ENCODE measurements at regions not wholly inside any gene's neighbourhood (a gene's known extent, or its start where the extent isn't known, plus 50 kb on each side); places are given as distances from the start of the nearest gene placed in this dataset.

DNA sequence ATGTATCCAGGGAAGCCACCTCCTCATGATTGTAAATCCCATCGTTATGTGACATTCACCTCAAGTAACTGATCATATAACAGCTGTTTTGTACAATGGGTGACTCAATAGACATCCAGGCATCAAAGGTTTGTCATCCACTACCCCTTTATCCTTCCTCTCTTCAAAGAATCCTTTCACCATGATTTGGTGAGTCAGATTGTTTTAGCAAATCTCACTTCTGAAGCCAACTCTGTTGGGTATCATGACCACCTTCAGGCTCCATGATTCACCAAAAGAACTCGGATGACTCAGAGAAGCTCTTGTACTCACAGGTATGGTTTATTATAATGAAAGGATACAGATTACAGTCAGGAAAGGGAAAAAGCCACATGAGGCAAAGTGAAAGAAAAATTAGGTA lies 132.1 kb downstream of the PWWP3B start:
- Histone ChIP-seq H3K9ac (ENCODE audit: extremely low read depth, low read length, poor library complexity, severe bottlenecking) (no peak overlapping the region), H3K4me1 (ENCODE audit: control insufficient read depth, insufficient read depth, low read length) (no peaks in the 10 kb centered on the region), H3K27me3 (ENCODE audit: control insufficient read depth, insufficient read depth, low read length, poor library complexity, severe bottlenecking) (no peaks in the 10 kb centered on the region), H3K9me3 (ENCODE audit: control insufficient read depth, low read length) (peaks cover 12% of the 10 kb centered on the region), H3K36me3 (ENCODE audit: control insufficient read depth, insufficient read depth, low read length) (no peaks in the 10 kb centered on the region), H3K27ac (ENCODE audit: low read depth, low read length) (no peak overlapping the region), H3K4me3 (ENCODE audit: low read length) (no peak overlapping the region)
- H3K4me3 Mint-ChIP-seq, result no peak overlapping the region
- H3K36me3 Mint-ChIP-seq (ENCODE audit: low read depth), result no peaks in the 10 kb centered on the region
- no peak overlapping the region for H3K27ac Mint-ChIP-seq
- peaks cover 48% of the 10 kb centered on the region for H3K9me3 Mint-ChIP-seq
- DNase-seq, result no peak
- no peaks in the 10 kb centered on the region for H3K4me1 Mint-ChIP-seq
- TF ChIP-seq, protein P1, sequence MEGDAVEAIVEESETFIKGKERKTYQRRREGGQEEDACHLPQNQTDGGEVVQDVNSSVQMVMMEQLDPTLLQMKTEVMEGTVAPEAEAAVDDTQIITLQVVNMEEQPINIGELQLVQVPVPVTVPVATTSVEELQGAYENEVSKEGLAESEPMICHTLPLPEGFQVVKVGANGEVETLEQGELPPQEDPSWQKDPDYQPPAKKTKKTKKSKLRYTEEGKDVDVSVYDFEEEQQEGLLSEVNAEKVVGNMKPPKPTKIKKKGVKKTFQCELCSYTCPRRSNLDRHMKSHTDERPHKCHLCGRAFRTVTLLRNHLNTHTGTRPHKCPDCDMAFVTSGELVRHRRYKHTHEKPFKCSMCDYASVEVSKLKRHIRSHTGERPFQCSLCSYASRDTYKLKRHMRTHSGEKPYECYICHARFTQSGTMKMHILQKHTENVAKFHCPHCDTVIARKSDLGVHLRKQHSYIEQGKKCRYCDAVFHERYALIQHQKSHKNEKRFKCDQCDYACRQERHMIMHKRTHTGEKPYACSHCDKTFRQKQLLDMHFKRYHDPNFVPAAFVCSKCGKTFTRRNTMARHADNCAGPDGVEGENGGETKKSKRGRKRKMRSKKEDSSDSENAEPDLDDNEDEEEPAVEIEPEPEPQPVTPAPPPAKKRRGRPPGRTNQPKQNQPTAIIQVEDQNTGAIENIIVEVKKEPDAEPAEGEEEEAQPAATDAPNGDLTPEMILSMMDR (conservative IDR thresholded peaks at IDR 0.05), result no peak
- 83 to 100% methylated on average over 1 of the region's 2 CpGs for WGBS, 2 experiments (ENCODE audit: insufficient coverage in 1 of 2, insufficient read length in 1 of 2)
- H3K27me3 Mint-ChIP-seq (ENCODE audit: insufficient read depth), result no peaks in the 10 kb centered on the region

- 50 to 71% methylated on average over 1 to 3 of the region's 3 CpGs for WGBS, 2 experiments (ENCODE audit: insufficient coverage in 1 of 2, insufficient read length in 1 of 2)
- H3K27me3 ChIP-seq (ENCODE audit: control insufficient read depth, insufficient read depth, low read length, poor library complexity, severe bottlenecking), result no peaks in the 10 kb centered on the region
- Mint-ChIP-seq H3K9me3 (peaks cover 52% of the 10 kb centered on the region), H3K4me3 (no peak overlapping the region), H3K36me3 (ENCODE audit: low read depth) (no peaks in the 10 kb centered on the region), H3K27ac (no peak overlapping the region), H3K27me3 (ENCODE audit: insufficient read depth) (no peaks in the 10 kb centered on the region), H3K4me1 (no peaks in the 10 kb centered on the region)
- H3K4me1 ChIP-seq (ENCODE audit: control insufficient read depth, insufficient read depth, low read length), result no peaks in the 10 kb centered on the region
- no peak overlapping the region for H3K9ac ChIP-seq (ENCODE audit: extremely low read depth, low read length, poor library complexity, severe bottlenecking)
- DNase-seq, result no peak
- TF ChIP-seq, protein P1 (conservative IDR thresholded peaks at IDR 0.05), result no peak
- no peak overlapping the region for H3K4me3 ChIP-seq (ENCODE audit: low read length)
- H3K9me3 ChIP-seq (ENCODE audit: control insufficient read depth, low read length), result peaks cover 12% of the 10 kb centered on the region
- no peaks in the 10 kb centered on the region for H3K36me3 ChIP-seq (ENCODE audit: control insufficient read depth, insufficient read depth, low read length)
- H3K27ac ChIP-seq (ENCODE audit: low read depth, low read length), result no peak overlapping the region
These were observed 132.6 kb downstream of the PWWP3B start for GRCh38 chrX:106300656-106301055.

DNA sequence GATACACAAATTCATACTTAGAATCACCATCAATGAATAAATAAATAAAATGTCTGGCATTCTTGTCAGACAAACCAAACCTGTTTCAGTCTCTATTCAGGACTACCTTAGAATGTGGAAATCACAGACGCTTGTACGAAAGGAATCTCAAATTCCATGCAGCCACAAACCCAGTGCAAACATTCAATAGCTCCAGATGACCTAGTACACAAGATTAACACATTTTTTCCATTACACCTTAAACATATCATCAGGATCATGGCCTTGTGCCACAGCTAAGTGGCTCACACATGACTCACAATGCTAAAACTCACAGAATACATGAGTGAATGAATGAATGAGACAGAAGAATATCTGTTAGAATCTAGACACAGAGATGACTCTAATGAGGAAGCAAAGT lies 134.2 kb downstream of the PWWP3B start:
- Histone ChIP-seq H3K9ac (ENCODE audit: extremely low read depth, low read length, poor library complexity, severe bottlenecking) (no peak overlapping the region), H3K9me3 (ENCODE audit: control insufficient read depth, low read length) (peaks cover 18% of the 10 kb centered on the region), H3K4me1 (ENCODE audit: control insufficient read depth, insufficient read depth, low read length) (no peaks in the 10 kb centered on the region), H3K27ac (ENCODE audit: low read depth, low read length) (no peak overlapping the region), H3K36me3 (ENCODE audit: control insufficient read depth, insufficient read depth, low read length) (no peaks in the 10 kb centered on the region), H3K4me3 (ENCODE audit: low read length) (no peak overlapping the region), H3K27me3 (ENCODE audit: control insufficient read depth, insufficient read depth, low read length, poor library complexity, severe bottlenecking) (no peaks in the 10 kb centered on the region)
- TF ChIP-seq, protein P1 (conservative IDR thresholded peaks at IDR 0.05), result no peak
- 85% methylated on average over 2 of the region's 2 CpGs; no CpG with 5 or more reads in 1 of the 2 experiments for WGBS, 2 experiments (ENCODE audit: insufficient coverage in 1 of 2, insufficient read length in 1 of 2)
- DNase-seq, result no peak
- Mint-ChIP-seq H3K4me3 (no peak overlapping the region), H3K36me3 (ENCODE audit: low read depth) (no peaks in the 10 kb centered on the region), H3K27me3 (ENCODE audit: insufficient read depth) (no peaks in the 10 kb centered on the region), H3K27ac (no peak overlapping the region), H3K9me3 (peaks cover 66% of the 10 kb centered on the region), H3K4me1 (no peaks in the 10 kb centered on the region)
